ENCODE measurements at regions not wholly inside any gene's neighbourhood (a gene's known extent, or its start where the extent isn't known, plus 50 kb on each side); places are given as distances from the start of the nearest gene placed in this dataset.

GRCh38 chr14:34223373-34224148, 238.5 kb downstream of the SPTSSA start:
- TF ChIP-seq, protein P1, sequence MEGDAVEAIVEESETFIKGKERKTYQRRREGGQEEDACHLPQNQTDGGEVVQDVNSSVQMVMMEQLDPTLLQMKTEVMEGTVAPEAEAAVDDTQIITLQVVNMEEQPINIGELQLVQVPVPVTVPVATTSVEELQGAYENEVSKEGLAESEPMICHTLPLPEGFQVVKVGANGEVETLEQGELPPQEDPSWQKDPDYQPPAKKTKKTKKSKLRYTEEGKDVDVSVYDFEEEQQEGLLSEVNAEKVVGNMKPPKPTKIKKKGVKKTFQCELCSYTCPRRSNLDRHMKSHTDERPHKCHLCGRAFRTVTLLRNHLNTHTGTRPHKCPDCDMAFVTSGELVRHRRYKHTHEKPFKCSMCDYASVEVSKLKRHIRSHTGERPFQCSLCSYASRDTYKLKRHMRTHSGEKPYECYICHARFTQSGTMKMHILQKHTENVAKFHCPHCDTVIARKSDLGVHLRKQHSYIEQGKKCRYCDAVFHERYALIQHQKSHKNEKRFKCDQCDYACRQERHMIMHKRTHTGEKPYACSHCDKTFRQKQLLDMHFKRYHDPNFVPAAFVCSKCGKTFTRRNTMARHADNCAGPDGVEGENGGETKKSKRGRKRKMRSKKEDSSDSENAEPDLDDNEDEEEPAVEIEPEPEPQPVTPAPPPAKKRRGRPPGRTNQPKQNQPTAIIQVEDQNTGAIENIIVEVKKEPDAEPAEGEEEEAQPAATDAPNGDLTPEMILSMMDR (IDR thresholded peaks at IDR 0.05): no peak
- DNase-seq: no peak
- Histone ChIP-seq H3K27me3 (ENCODE audit: low read depth) (peaks cover 8% of the 10 kb centered on the region), H3K9me3 (no peaks in the 10 kb centered on the region), H3K4me3 (no peak overlapping the region), H3K4me1 (peaks cover 4% of the 10 kb centered on the region), H3K36me3 (no peaks in the 10 kb centered on the region), H3K27ac (no peak overlapping the region)
- intact Hi-C loops (cut with DNase I): no loop called here
- no peak for ATAC-seq

DNA sequence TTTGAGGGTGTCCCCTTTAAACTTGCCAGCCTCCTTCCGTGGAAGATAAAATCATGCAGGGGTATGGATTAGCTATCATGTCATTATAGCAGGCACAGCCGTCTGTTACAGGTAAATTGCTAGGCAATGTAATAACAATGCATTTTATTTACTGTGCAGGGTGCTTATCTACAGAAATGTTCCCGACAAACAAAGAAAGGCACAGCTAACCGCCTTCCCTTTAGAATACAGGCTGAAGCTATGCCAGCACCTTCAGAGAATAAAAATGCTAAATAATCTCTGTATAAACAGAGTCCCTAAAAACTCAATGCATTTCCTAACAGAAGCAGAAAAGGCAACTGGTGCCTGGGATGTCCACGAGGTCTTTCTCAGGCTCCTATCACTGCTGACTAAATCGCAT, 239.2 kb downstream of the SPTSSA start:
- Histone ChIP-seq H3K9me3 (no peaks in the 10 kb centered on the region), H3K27me3 (ENCODE audit: low read depth) (peaks cover 8% of the 10 kb centered on the region), H3K27ac (no peak overlapping the region), H3K4me3 (no peak overlapping the region), H3K4me1 (peaks cover 2% of the 10 kb centered on the region), H3K36me3 (no peaks in the 10 kb centered on the region)
- TF ChIP-seq, protein P1 (IDR thresholded peaks at IDR 0.05): no peak
- DNase-seq: no peak
- ATAC-seq: no peak
- intact Hi-C loops (cut with DNase I): no loop called here

GRCh38 chr14:34222122-34222521, 239.9 kb downstream of the SPTSSA start:
- H3K4me3 ChIP-seq: no peak overlapping the region
- H3K27me3 ChIP-seq (ENCODE audit: low read depth): peaks cover 3% of the 10 kb centered on the region
- H3K27ac ChIP-seq: no peak overlapping the region
- TF ChIP-seq, protein P1 (IDR thresholded peaks at IDR 0.05): no peak
- no peaks in the 10 kb centered on the region for H3K4me1 ChIP-seq
- ATAC-seq: no peak
- intact Hi-C loops (cut with DNase I): no loop called here
- no peaks in the 10 kb centered on the region for H3K9me3 ChIP-seq
- no peaks in the 10 kb centered on the region for H3K36me3 ChIP-seq
- no peak for DNase-seq

GRCh38 chr14:34220921-34221320, 241.1 kb downstream of the SPTSSA start:
- no peak for ATAC-seq
- no peak overlapping the region for H3K4me3 ChIP-seq
- H3K36me3 ChIP-seq: no peaks in the 10 kb centered on the region
- H3K9me3 ChIP-seq: no peaks in the 10 kb centered on the region
- peaks cover 3% of the 10 kb centered on the region for H3K27me3 ChIP-seq (ENCODE audit: low read depth)
- H3K4me1 ChIP-seq: no peaks in the 10 kb centered on the region
- TF ChIP-seq, protein P1 (IDR thresholded peaks at IDR 0.05): no peak
- intact Hi-C loops (cut with DNase I): no loop called here
- no peak overlapping the region for H3K27ac ChIP-seq
- no peak for DNase-seq

GRCh38 chr14:34220378-34220706, 241.7 kb downstream of the SPTSSA start:
- intact Hi-C loops (cut with DNase I): no loop called here
- H3K27me3 ChIP-seq (ENCODE audit: low read depth): peaks cover 3% of the 10 kb centered on the region
- TF ChIP-seq, protein P1 (IDR thresholded peaks at IDR 0.05): no peak
- H3K9me3 ChIP-seq: no peaks in the 10 kb centered on the region
- DNase-seq (no peak), ATAC-seq (no peak)
- no peaks in the 10 kb centered on the region for H3K36me3 ChIP-seq
- H3K27ac ChIP-seq: no peak overlapping the region
- no peak overlapping the region for H3K4me3 ChIP-seq
- H3K4me1 ChIP-seq: no peaks in the 10 kb centered on the region

Data from lower lobe of right lung (tissue), 2 donors.